ENCODE measurements at regions not wholly inside any gene's neighbourhood (a gene's known extent, or its start where the extent isn't known, plus 50 kb on each side); places are given as distances from the start of the nearest gene placed in this dataset.

DNA sequence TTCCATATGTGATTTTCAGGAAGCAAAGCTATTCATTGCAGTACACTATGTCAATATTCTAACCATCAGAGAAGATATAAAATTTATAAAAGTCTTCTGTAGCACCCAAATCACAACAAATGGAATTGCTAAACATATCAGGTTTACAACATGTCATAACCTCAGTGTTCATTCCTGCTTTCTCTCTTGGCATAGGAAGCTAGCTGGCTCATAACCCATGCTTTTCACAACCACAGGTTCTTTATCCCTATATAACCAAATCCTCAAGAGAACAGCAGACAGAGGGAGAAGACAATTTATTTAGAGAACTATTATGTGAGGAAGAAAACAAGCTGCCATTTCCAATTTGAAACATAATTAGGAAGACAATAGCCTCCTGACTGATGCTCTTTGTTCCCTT, 997.0 kb upstream of the ACVR2A start:
- no peak for TF ChIP-seq CTCF (IDR thresholded peaks at IDR 0.05; ENCODE audit: extremely low read depth, insufficient read depth, missing control alignments)
- in situ Hi-C loops (cut with MboI; ENCODE audit: low pct_unique_long_range_greater_than_20kb, low sequenced_read_pairs, unreplicated experiment) = no loop called here
- no peak for DNase-seq (ENCODE audit: low spot score)

GRCh38 chr2:146844226-146844990, 1000.4 kb upstream of the ACVR2A start:
- no peak for TF ChIP-seq CTCF (IDR thresholded peaks at IDR 0.05; ENCODE audit: extremely low read depth, insufficient read depth, missing control alignments)
- no peak for DNase-seq (ENCODE audit: low spot score)
- in situ Hi-C loops (cut with MboI; ENCODE audit: low pct_unique_long_range_greater_than_20kb, low sequenced_read_pairs, unreplicated experiment) = no loop called here

DNA sequence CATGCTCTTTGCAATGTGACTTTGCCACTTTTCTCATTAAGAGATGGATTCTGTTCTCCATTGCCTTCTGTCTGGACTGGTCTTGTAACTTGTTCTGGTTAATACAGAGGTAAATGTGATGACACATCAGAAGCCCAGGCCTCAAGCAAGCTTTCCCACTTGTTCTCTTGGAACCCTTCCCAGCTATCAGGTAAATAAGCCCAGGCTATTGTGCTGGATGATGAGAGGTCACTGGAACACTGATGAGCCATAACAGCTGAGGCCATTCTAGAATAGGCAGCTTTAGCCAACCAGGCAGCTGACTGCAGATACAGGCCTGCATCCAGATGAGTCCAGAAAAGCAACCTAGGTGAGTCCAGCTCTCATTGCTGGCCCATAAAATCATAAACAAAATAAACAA, 1007.0 kb upstream of the ACVR2A start:
- TF ChIP-seq CTCF (IDR thresholded peaks at IDR 0.05; ENCODE audit: extremely low read depth, insufficient read depth, missing control alignments) = no peak
- DNase-seq (ENCODE audit: low spot score) = no peak
- in situ Hi-C loops (cut with MboI; ENCODE audit: low pct_unique_long_range_greater_than_20kb, low sequenced_read_pairs, unreplicated experiment) = no loop called here

DNA sequence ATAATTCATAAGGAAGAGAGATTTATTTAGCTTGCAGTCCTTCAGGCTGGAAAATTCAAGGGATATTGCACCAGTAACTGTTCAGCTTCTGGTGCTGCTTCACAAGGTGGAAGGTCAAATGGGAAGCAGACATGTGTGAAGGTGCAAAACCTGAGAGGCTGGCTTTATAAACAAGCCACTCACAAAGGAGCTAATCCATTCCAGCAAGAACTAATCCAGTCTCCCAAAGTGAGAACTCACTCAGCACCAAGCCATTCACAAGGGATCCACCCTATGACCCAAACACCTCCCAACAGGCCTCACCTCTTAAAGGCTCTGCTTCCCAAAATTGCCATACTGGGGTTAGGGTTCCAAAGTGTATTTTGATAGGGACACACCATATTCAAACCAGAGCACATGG, 1018.4 kb upstream of the ACVR2A start:
- DNase-seq (ENCODE audit: low spot score) = no peak
- in situ Hi-C loops (cut with MboI; ENCODE audit: low pct_unique_long_range_greater_than_20kb, low sequenced_read_pairs, unreplicated experiment) = no loop called here
- no peak for TF ChIP-seq CTCF (IDR thresholded peaks at IDR 0.05; ENCODE audit: extremely low read depth, insufficient read depth, missing control alignments)

- in situ Hi-C loops (cut with MboI; ENCODE audit: low pct_unique_long_range_greater_than_20kb, low sequenced_read_pairs, unreplicated experiment) = no loop called here
- TF ChIP-seq CTCF (IDR thresholded peaks at IDR 0.05; ENCODE audit: extremely low read depth, insufficient read depth, missing control alignments) = no peak
- DNase-seq (ENCODE audit: low spot score) = no peak
Observed at GRCh38 chr2:146821836-146822316, 1023.0 kb upstream of the ACVR2A start.

GRCh38 chr2:146820672-146821071, 1024.2 kb upstream of the ACVR2A start:
- in situ Hi-C loops (cut with MboI; ENCODE audit: low pct_unique_long_range_greater_than_20kb, low sequenced_read_pairs, unreplicated experiment) = no loop called here
- TF ChIP-seq CTCF (IDR thresholded peaks at IDR 0.05; ENCODE audit: extremely low read depth, insufficient read depth, missing control alignments) = no peak
- no peak for DNase-seq (ENCODE audit: low spot score)

Measured in GM13977 (cell line).